ENCODE measurements at regions not wholly inside any gene's neighbourhood (a gene's known extent, or its start where the extent isn't known, plus 50 kb on each side); places are given as distances from the start of the nearest gene placed in this dataset.

GRCh38 chr1:199811163-199811562, 216.3 kb upstream of the NR5A2 start:
- TF ChIP-seq, protein P1, sequence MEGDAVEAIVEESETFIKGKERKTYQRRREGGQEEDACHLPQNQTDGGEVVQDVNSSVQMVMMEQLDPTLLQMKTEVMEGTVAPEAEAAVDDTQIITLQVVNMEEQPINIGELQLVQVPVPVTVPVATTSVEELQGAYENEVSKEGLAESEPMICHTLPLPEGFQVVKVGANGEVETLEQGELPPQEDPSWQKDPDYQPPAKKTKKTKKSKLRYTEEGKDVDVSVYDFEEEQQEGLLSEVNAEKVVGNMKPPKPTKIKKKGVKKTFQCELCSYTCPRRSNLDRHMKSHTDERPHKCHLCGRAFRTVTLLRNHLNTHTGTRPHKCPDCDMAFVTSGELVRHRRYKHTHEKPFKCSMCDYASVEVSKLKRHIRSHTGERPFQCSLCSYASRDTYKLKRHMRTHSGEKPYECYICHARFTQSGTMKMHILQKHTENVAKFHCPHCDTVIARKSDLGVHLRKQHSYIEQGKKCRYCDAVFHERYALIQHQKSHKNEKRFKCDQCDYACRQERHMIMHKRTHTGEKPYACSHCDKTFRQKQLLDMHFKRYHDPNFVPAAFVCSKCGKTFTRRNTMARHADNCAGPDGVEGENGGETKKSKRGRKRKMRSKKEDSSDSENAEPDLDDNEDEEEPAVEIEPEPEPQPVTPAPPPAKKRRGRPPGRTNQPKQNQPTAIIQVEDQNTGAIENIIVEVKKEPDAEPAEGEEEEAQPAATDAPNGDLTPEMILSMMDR (IDR thresholded peaks at IDR 0.05; ENCODE audit: low read depth, low read length), result no peak
- no peak for TF ChIP-seq EZH2phosphoT487 (IDR thresholded peaks at IDR 0.05; ENCODE audit: low read depth)

All from OCI-LY3 (cell line).